Loucy (cell line): ENCODE measurements at regions not wholly inside any gene's neighbourhood (a gene's known extent, or its start where the extent isn't known, plus 50 kb on each side); places are given as distances from the start of the nearest gene placed in this dataset.
"Not testable (repeated sequence)": the region's sequence is repeated elsewhere in the genome, so short reads cannot be mapped to it uniquely, and the experiment has no call there.

ENCODE experiments used
- H2AFZ ChIP-seq: fragments of 200-600 bp; sonication (generic); 2 replicates; pipeline ENCODE4 v1.6.0; 2016; ENCODE audit warnings: antibody characterized with exemption, mild to moderate bottlenecking, low read length, moderate library complexity
- H3F3A ChIP-seq: fragments of 200-600 bp; 2 replicates; pipeline ENCODE4 v1.6.0; 2016; ENCODE audit warnings: antibody characterized with exemption, low read depth, mild to moderate bottlenecking
- H3K27me3 ChIP-seq: fragments of 200-600 bp; sonication (generic); 2 replicates; pipeline ENCODE4 v1.6.1; 2014; ENCODE audit warnings: low read length, mild to moderate bottlenecking; ENCODE audit not compliant: insufficient read depth, poor library complexity, severe bottlenecking
- H3K36me3 ChIP-seq: fragments of 200-600 bp; sonication (generic); 2 replicates; pipeline ENCODE4 v1.6.1; 2016; ENCODE audit warnings: low read length; ENCODE audit not compliant: insufficient read depth
- H3K4me1 ChIP-seq: fragments of 200-600 bp; sonication (generic); 2 replicates; pipeline ENCODE4 v1.5.1; 2014; ENCODE audit warnings: low read length, mild to moderate bottlenecking; ENCODE audit not compliant: insufficient read depth, poor library complexity, severe bottlenecking
- H3K4me2 ChIP-seq: fragments of 200-600 bp; sonication (generic); 2 replicates; pipeline ENCODE4 v1.6.0; 2014; ENCODE audit warnings: antibody characterized with exemption, low read length, low read depth, mild to moderate bottlenecking; ENCODE audit not compliant: poor library complexity, severe bottlenecking
- H3K4me3 ChIP-seq: fragments of 200-600 bp; sonication (generic); 2 replicates; pipeline ENCODE4 v1.5.1; 2014; ENCODE audit warnings: low read length, mild to moderate bottlenecking, mixed read lengths; ENCODE audit not compliant: poor library complexity, severe bottlenecking
- H3K79me2 ChIP-seq: fragments of 200-600 bp; sonication (generic); 2 replicates; pipeline ENCODE4 v1.6.1; 2014; ENCODE audit warnings: low read length; ENCODE audit not compliant: insufficient read depth
- H3K9ac ChIP-seq: fragments of 200-600 bp; sonication (generic); 2 replicates; pipeline ENCODE4 v1.6.0; 2014; ENCODE audit warnings: mild to moderate bottlenecking, low read depth, low read length, moderate library complexity; ENCODE audit not compliant: poor library complexity, severe bottlenecking
- H3K9me2 ChIP-seq: fragments of 200-600 bp; sonication (generic); replicated peaks from 2 replicates; pipeline ENCODE4 v1.6.1; 2016; ENCODE audit warnings: low read depth, low read length, mixed read lengths
- H3K9me3 ChIP-seq: fragments of 200-600 bp; sonication (generic); 2 replicates; pipeline ENCODE4 v1.6.1; 2014; ENCODE audit warnings: mild to moderate bottlenecking, antibody characterized with exemption, low read length, low read depth; ENCODE audit not compliant: insufficient read depth
- H4K20me1 ChIP-seq: fragments of 200-600 bp; sonication (generic); 2 replicates; pipeline ENCODE4 v1.6.0; 2014; ENCODE audit warnings: antibody characterized with exemption, low read length, mild to moderate bottlenecking; ENCODE audit not compliant: insufficient read depth, poor library complexity, severe bottlenecking
- EZH2phosphoT487 ChIP-seq: fragments of 200-600 bp; IDR thresholded peaks from 2 replicates; pipeline ENCODE4 v1.6.1; 2018; ENCODE audit warnings: antibody characterized with exemption, mild to moderate bottlenecking, moderate library complexity, borderline replicate concordance
- TF ChIP-seq, protein P1 (sequence below): fragments of 200-600 bp; sonication (generic); conservative IDR thresholded peaks from 2 replicates; pipeline ENCODE4 v1.5.1; 2014; ENCODE audit warnings: mild to moderate bottlenecking, antibody characterized with exemption, low read length

GRCh38 chr5:125673359-125673950 is 749.8 kb upstream of the GRAMD2B start:
- H3K4me3 ChIP-seq, result no peak overlapping the region
- no peaks in the 10 kb centered on the region for H3K36me3 ChIP-seq
- H3K79me2 ChIP-seq, result no peaks in the 10 kb centered on the region
- H3K4me1 ChIP-seq, result peaks cover 5% of the 10 kb centered on the region
- no peaks in the 10 kb centered on the region for H3K9me3 ChIP-seq
- no peak overlapping the region for H3K9ac ChIP-seq
- TF ChIP-seq, protein P1, sequence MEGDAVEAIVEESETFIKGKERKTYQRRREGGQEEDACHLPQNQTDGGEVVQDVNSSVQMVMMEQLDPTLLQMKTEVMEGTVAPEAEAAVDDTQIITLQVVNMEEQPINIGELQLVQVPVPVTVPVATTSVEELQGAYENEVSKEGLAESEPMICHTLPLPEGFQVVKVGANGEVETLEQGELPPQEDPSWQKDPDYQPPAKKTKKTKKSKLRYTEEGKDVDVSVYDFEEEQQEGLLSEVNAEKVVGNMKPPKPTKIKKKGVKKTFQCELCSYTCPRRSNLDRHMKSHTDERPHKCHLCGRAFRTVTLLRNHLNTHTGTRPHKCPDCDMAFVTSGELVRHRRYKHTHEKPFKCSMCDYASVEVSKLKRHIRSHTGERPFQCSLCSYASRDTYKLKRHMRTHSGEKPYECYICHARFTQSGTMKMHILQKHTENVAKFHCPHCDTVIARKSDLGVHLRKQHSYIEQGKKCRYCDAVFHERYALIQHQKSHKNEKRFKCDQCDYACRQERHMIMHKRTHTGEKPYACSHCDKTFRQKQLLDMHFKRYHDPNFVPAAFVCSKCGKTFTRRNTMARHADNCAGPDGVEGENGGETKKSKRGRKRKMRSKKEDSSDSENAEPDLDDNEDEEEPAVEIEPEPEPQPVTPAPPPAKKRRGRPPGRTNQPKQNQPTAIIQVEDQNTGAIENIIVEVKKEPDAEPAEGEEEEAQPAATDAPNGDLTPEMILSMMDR, result no peak; the same call in 1 of the 2 replicates
- H3F3A ChIP-seq, result no peaks in the 10 kb centered on the region
- no peak overlapping the region for H2AFZ ChIP-seq
- H3K4me2 ChIP-seq, result no peak overlapping the region
- H3K27me3 ChIP-seq, result no peaks in the 10 kb centered on the region
- H3K9me2 ChIP-seq, result no peaks in the 10 kb centered on the region
- H4K20me1 ChIP-seq, result no peaks in the 10 kb centered on the region

- no peaks in the 10 kb centered on the region for H3K79me2 ChIP-seq
- no peaks in the 10 kb centered on the region for H3K9me2 ChIP-seq
- H3F3A ChIP-seq, result no peaks in the 10 kb centered on the region
- H3K36me3 ChIP-seq, result no peaks in the 10 kb centered on the region
- H3K4me3 ChIP-seq, result no peak overlapping the region
- no peak overlapping the region for H3K4me2 ChIP-seq
- H2AFZ ChIP-seq, result no peak overlapping the region
- no peak for TF ChIP-seq EZH2phosphoT487
- no peaks in the 10 kb centered on the region for H4K20me1 ChIP-seq
- no peaks in the 10 kb centered on the region for H3K27me3 ChIP-seq
- no peak overlapping the region for H3K9ac ChIP-seq
- no peaks in the 10 kb centered on the region for H3K4me1 ChIP-seq
- H3K9me3 ChIP-seq, result no peaks in the 10 kb centered on the region
Observed at GRCh38 chr5:125679522-125679921, 743.7 kb upstream of the GRAMD2B start.

GRCh38 chr5:125683669-125684068 is 739.5 kb upstream of the GRAMD2B start:
- Histone ChIP-seq H3K9ac (no peak overlapping the region), H3K36me3 (no peaks in the 10 kb centered on the region), H4K20me1 (no peaks in the 10 kb centered on the region), H3K4me2 (no peak overlapping the region), H3K4me3 (no peak overlapping the region), H2AFZ (no peak overlapping the region), H3K4me1 (no peaks in the 10 kb centered on the region), H3K79me2 (no peaks in the 10 kb centered on the region), H3K27me3 (no peaks in the 10 kb centered on the region), H3K9me2 (no peaks in the 10 kb centered on the region), H3F3A (no peaks in the 10 kb centered on the region), H3K9me3 (no peaks in the 10 kb centered on the region)
- TF ChIP-seq, protein P1, result no peak
- TF ChIP-seq EZH2phosphoT487, result no peak

DNA sequence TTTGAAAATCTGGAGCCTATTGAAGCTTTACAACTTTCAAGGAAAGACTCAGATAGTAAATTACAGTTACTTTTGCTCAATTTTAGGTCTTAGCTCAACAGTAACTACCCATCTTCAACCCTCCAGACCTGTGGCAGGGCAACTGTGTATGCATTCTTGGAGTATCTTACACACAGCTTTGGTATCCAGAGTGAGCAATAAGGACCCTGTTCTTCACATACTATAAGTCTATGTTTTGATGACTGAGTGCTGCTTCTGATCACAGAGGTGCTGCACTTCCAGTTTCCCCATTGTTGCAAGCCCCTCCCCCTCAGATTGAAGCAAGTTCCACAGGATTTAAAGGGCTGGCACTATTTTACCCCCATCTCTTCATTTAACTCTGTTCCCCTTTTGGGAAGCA is 737.4 kb upstream of the GRAMD2B start:
- no peak overlapping the region for H2AFZ ChIP-seq
- no peaks in the 10 kb centered on the region for H3K79me2 ChIP-seq
- no peaks in the 10 kb centered on the region for H3K4me1 ChIP-seq
- H3K9me2 ChIP-seq, result no peaks in the 10 kb centered on the region
- no peak for TF ChIP-seq EZH2phosphoT487
- TF ChIP-seq, protein P1, result no peak
- no peaks in the 10 kb centered on the region for H3F3A ChIP-seq
- no peak overlapping the region for H3K4me2 ChIP-seq
- no peak overlapping the region for H3K9ac ChIP-seq
- H3K9me3 ChIP-seq, result no peaks in the 10 kb centered on the region
- no peak overlapping the region for H3K4me3 ChIP-seq
- H3K27me3 ChIP-seq, result no peaks in the 10 kb centered on the region
- no peaks in the 10 kb centered on the region for H3K36me3 ChIP-seq
- no peaks in the 10 kb centered on the region for H4K20me1 ChIP-seq

DNA sequence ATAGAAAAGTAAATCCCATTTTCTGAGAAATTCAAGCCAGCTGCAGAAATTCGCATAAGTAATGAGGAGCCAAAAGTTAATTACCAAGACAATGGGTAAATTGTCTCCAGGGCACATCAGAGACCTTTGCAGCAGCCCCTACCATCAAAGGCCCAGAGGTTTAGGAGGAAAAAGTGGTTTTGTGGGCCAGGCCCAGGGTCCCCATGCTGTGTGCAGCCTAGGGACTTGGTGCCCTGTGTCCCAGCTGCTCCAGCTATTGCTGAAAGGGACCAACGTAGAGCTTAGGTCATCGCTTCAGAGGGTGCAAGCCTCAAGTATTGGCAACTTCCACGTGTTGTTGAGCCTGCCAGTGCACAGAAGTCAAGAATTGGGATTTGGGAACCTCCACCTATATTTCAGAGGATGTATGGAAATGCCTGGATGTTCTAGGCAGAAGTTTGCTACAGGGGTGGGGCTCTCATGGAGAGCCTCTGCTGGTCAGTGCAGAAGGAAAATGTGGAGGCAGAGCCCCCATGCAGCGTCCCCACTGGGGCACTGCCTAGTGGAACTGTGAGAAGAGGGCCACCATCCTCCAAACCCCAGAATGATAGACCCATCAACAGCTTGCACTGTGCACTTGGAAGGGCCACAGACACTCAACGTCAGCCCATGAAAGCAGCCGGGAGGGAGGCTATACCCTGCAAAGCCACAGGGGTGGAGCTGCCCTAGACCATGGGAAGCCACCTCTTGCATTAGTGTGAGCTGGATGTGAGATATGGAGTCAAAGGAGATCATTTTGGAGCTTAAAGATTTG is 731.3 kb upstream of the GRAMD2B start:
- not testable (repeated sequence) for H3K4me2 ChIP-seq, H3K4me1 ChIP-seq, H3K9ac ChIP-seq, H3F3A ChIP-seq, H3K79me2 ChIP-seq, H4K20me1 ChIP-seq, H3K36me3 ChIP-seq, H3K9me2 ChIP-seq, H3K4me3 ChIP-seq, H3K27me3 ChIP-seq, H2AFZ ChIP-seq, H3K9me3 ChIP-seq
